ENCODE measurements at regions not wholly inside any gene's neighbourhood (a gene's known extent, or its start where the extent isn't known, plus 50 kb on each side); places are given as distances from the start of the nearest gene placed in this dataset.

DNA sequence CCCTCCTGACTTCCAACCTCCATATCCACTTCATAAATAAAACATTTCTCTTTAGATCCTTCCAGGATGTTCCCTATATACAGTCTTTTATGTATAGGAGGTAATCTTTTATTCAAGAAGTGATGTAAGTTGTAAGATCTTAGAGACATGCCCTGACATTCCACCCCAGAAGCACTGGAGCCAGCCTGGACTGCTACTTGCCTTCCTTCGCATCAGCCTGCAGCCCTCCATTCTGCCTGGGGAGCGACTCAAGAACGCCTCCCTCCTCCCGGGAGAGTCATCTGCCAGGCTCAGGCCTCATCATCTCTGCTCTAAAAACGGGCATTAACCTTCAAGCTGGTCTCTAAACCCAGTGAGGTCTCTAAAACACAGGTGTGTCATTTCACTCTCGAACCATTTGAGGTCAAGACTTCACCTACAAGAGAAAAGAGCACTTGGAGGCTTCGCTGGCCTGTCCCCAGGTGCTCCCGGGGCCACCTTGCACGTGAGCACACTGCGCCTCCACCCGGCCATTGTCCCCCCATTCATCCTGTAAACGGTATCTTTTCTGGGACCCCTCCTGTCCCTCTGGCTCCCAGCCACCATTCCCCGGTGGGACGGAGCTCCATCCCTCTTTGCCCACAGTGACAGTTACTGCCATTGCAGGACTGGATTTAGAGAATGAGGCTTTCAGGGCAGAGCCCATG lies 107.5 kb upstream of the PDE10A start:
- no peak overlapping the region for H3K9ac ChIP-seq (ENCODE audit: low read depth in 1 of 2, low read length in 2 of 2)
- peaks cover 0 to 9% (median 3%) of the 10 kb centered on the region in 4 donors for H3K4me1 ChIP-seq (ENCODE audit: control insufficient read depth in 4 of 4, insufficient read depth in 4 of 4, low read length in 3 of 4)
- H3K27me3 ChIP-seq (ENCODE audit: control insufficient read depth in 4 of 4, insufficient read depth in 4 of 4, low read length in 3 of 4): no peaks in the 10 kb centered on the region
- no peak overlapping the region for H3K27ac ChIP-seq (ENCODE audit: low read depth in 1 of 2, low read length in 2 of 2)
- TF ChIP-seq MAX (IDR thresholded peaks at IDR 0.05): no peak
- TF ChIP-seq YY1 (IDR thresholded peaks at IDR 0.05): no peak
- H3K4me3 ChIP-seq (ENCODE audit: low read depth in 1 of 3, low read length in 3 of 3): no peak overlapping the region
- no peak for DNase-seq (ENCODE audit: low spot score)
- H3K36me3 ChIP-seq (ENCODE audit: control insufficient read depth in 4 of 4, insufficient read depth in 3 of 4, low read depth in 1 of 4, low read length in 3 of 4): no peaks in the 10 kb centered on the region
- H3K9me3 ChIP-seq (ENCODE audit: control insufficient read depth in 4 of 4, low read length in 3 of 4): no peaks in the 10 kb centered on the region
- 94% methylated on average over 14 of the region's 14 CpGs for WGBS

GRCh38 chr6:165769884-165770283 lies 106.8 kb upstream of the PDE10A start:
- Histone ChIP-seq H3K27me3 (ENCODE audit: control insufficient read depth in 4 of 4, insufficient read depth in 4 of 4, low read length in 3 of 4) (no peaks in the 10 kb centered on the region), H3K4me3 (ENCODE audit: low read depth in 1 of 3, low read length in 3 of 3) (no peak overlapping the region), H3K9me3 (ENCODE audit: control insufficient read depth in 4 of 4, low read length in 3 of 4) (no peaks in the 10 kb centered on the region), H3K27ac (ENCODE audit: low read depth in 1 of 2, low read length in 2 of 2) (no peak overlapping the region), H3K4me1 (ENCODE audit: control insufficient read depth in 4 of 4, insufficient read depth in 4 of 4, low read length in 3 of 4) (peaks cover 0 to 3% (median 1%) of the 10 kb centered on the region in 4 donors), H3K9ac (ENCODE audit: low read depth in 1 of 2, low read length in 2 of 2) (no peak overlapping the region), H3K36me3 (ENCODE audit: control insufficient read depth in 4 of 4, insufficient read depth in 3 of 4, low read depth in 1 of 4, low read length in 3 of 4) (no peaks in the 10 kb centered on the region)
- DNase-seq (ENCODE audit: low spot score): no peak
- no peak for TF ChIP-seq YY1 (IDR thresholded peaks at IDR 0.05)
- TF ChIP-seq RXRA (IDR thresholded peaks at IDR 0.05): no peak
- TF ChIP-seq MAX (IDR thresholded peaks at IDR 0.05): no peak
- TF ChIP-seq JUND (IDR thresholded peaks at IDR 0.05): no peak
- TF ChIP-seq SP1 (IDR thresholded peaks at IDR 0.05): no peak
- TF ChIP-seq HNF4G (IDR thresholded peaks at IDR 0.05): no peak
- no peak for TF ChIP-seq NR2F2 (IDR thresholded peaks at IDR 0.05)
- TF ChIP-seq REST (IDR thresholded peaks at IDR 0.05): no peak
- 43% methylated on average over 3 of the region's 3 CpGs for WGBS

- TF ChIP-seq EGR1 (IDR thresholded peaks at IDR 0.05; ENCODE audit: low read depth in 2 of 2) (no peak), REST (IDR thresholded peaks at IDR 0.05) (no peak), FOXA1 (IDR thresholded peaks at IDR 0.05) (no peak), SP1 (IDR thresholded peaks at IDR 0.05) (no peak), FOXA2 (IDR thresholded peaks at IDR 0.05) (no peak)
- TF ChIP-seq, protein P1, sequence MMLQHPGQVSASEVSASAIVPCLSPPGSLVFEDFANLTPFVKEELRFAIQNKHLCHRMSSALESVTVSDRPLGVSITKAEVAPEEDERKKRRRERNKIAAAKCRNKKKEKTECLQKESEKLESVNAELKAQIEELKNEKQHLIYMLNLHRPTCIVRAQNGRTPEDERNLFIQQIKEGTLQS (IDR thresholded peaks at IDR 0.05): no peak
- Histone ChIP-seq H3K36me3 (ENCODE audit: control insufficient read depth in 4 of 4, insufficient read depth in 3 of 4, low read depth in 1 of 4, low read length in 3 of 4) (no peaks in the 10 kb centered on the region), H3K9me3 (ENCODE audit: control insufficient read depth in 4 of 4, low read length in 3 of 4) (no peaks in the 10 kb centered on the region), H3K27me3 (ENCODE audit: control insufficient read depth in 4 of 4, insufficient read depth in 4 of 4, low read length in 3 of 4) (no peaks in the 10 kb centered on the region), H3K27ac (ENCODE audit: low read depth in 1 of 2, low read length in 2 of 2) (no peak overlapping the region), H3K9ac (ENCODE audit: low read depth in 1 of 2, low read length in 2 of 2) (no peak overlapping the region), H3K4me1 (ENCODE audit: control insufficient read depth in 4 of 4, insufficient read depth in 4 of 4, low read length in 3 of 4) (peaks cover 0 to 2% (median under 1%) of the 10 kb centered on the region in 4 donors), H3K4me3 (ENCODE audit: low read depth in 1 of 3, low read length in 3 of 3) (no peak overlapping the region)
- WGBS: 83% methylated on average over 5 of the region's 5 CpGs
- no peak for DNase-seq (ENCODE audit: low spot score)
Observed at GRCh38 chr6:165769401-165769800, 106.4 kb upstream of the PDE10A start.
